K562 (cell line): ENCODE measurements at regions not wholly inside any gene's neighbourhood (a gene's known extent, or its start where the extent isn't known, plus 50 kb on each side); places are given as distances from the start of the nearest gene placed in this dataset.

Experiments used
- ATAC-seq: fragments of 200-7000 bp; cut with Tn5 transposase; 3 replicates; pipeline ENCODE4 v1.9.1; 2020; ENCODE audit warnings: moderate library complexity
- BruUV-seq: library from RNA; stranded (reverse); fragments of 400-500 nt; replicated peaks from 2 replicates; lab custom pipeline; 2021; lab: Mats Ljungman, UMichigan
- CTCF ChIA-PET: fragments of 300-600 bp; formaldehyde crosslinking; extraction: SDS; loops from one replicate; lab custom pipeline; 2021; ENCODE audit warnings: low intra/inter-chr PET ratio; lab: Yijun Ruan, JAX
- POLR2A ChIA-PET: fragments of 300-600, 350-650 bp; sonication (Branson Sonifier 250); formaldehyde crosslinking; extraction: SDS; loops from one replicate; lab custom pipeline; 2021; ENCODE audit warnings: antibody characterized with exemption, inconsistent platforms; lab: Yijun Ruan, JAX
- DNase-seq, 4 experiments: peaks; one replicate each; pipeline versions ENCODE4 v3.0.0 to v3.0.0-alpha.2; 2011 to 2018; ENCODE audit warnings: low spot score in 3 of 4, mixed read lengths in 3 of 4; ENCODE audit errors: extremely low read depth in 1 of 4
- FAIRE-seq: peaks from 2 replicates; lab custom pipeline; 2011; peaks lifted over from hg19 to GRCh38; lab: Jason Lieb, UNC
- H2AFZ ChIP-seq: 2 replicates; pipeline ENCODE4 v1.6.0; 2011; ENCODE audit warnings: low read depth, low read length, control low read depth, inconsistent platforms
- H3K27ac ChIP-seq: fragments of 200-600 bp; 3 replicates; pipeline ENCODE4 v1.8.0; 2011; ENCODE audit warnings: low read depth, mild to moderate bottlenecking, control low read depth, inconsistent platforms, low read length, moderate library complexity, mixed read lengths; ENCODE audit errors: extremely low read depth
- H3K27me3 ChIP-seq, 2 experiments: fragments of 300-600 bp in 1 of 2; 2 replicates in 1 of 2; 3 replicates in 1 of 2; pipeline versions ENCODE4 v1.6.0 to v1.8.0; 2011; ENCODE audit warnings: inconsistent platforms in 2 of 2, low read length in 2 of 2, mild to moderate bottlenecking in 1 of 2, mixed read lengths in 1 of 2, moderate library complexity in 1 of 2; ENCODE audit not compliant: control insufficient read depth in 2 of 2, insufficient read depth in 2 of 2
- H3K36me3 ChIP-seq: fragments of 300-600 bp; 3 replicates; pipeline ENCODE4 v1.8.0; 2011; ENCODE audit warnings: mild to moderate bottlenecking, low read length, inconsistent platforms; ENCODE audit not compliant: control insufficient read depth, insufficient read depth
- H3K4me1 ChIP-seq, 2 experiments: fragments of 200-600 bp in 1 of 2; replicated peaks in 1 of 2; 2 replicates in 1 of 2; 3 replicates in 1 of 2; pipeline versions ENCODE4 v1.5.1 to v1.8.0; 2011; ENCODE audit warnings: inconsistent platforms in 2 of 2, low read length in 2 of 2, mild to moderate bottlenecking in 1 of 2, mixed read lengths in 1 of 2, moderate library complexity in 1 of 2; ENCODE audit not compliant: control insufficient read depth in 2 of 2, insufficient read depth in 2 of 2
- H3K4me2 ChIP-seq: 2 replicates; pipeline ENCODE4 v1.6.1; 2011; ENCODE audit warnings: low read length, control low read depth, inconsistent platforms, mixed read lengths; ENCODE audit not compliant: insufficient read depth
- H3K4me3 ChIP-seq: fragments of 200-600 bp; sonication (generic), shearing (Covaris generic); 2 replicates; pipeline ENCODE4 v1.5.1; 2016; ENCODE audit warnings: control low read depth, inconsistent platforms
- H3K79me2 ChIP-seq: fragments of 200-600 bp; 3 replicates; pipeline ENCODE4 v1.8.0; 2011; ENCODE audit warnings: low read length, inconsistent platforms; ENCODE audit not compliant: control insufficient read depth, insufficient read depth
- H3K9ac ChIP-seq, 2 experiments: 2 replicates each; pipeline versions ENCODE4 v1.6.0 to v1.6.1; 2011; ENCODE audit warnings: low read depth in 2 of 2, low read length in 2 of 2, control low read depth in 1 of 2, inconsistent platforms in 1 of 2, mild to moderate bottlenecking in 1 of 2, mixed read lengths in 1 of 2; ENCODE audit not compliant: insufficient read depth in 1 of 2
- H3K9me1 ChIP-seq: one replicate; pipeline ENCODE4 v1.6.0; 2011; ENCODE audit warnings: inconsistent platforms, mild to moderate bottlenecking, low read length, moderate library complexity; ENCODE audit not compliant: control insufficient read depth, insufficient read depth
- H3K9me3 ChIP-seq: replicated peaks from 2 replicates; pipeline ENCODE4 v1.5.1; 2011; ENCODE audit warnings: low read depth, low read length, inconsistent platforms; ENCODE audit not compliant: control insufficient read depth, insufficient read depth
- H4K20me1 ChIP-seq: replicated peaks from 2 replicates; pipeline ENCODE4 v1.6.1; 2011; ENCODE audit warnings: low read length, inconsistent platforms, mixed read lengths; ENCODE audit not compliant: control insufficient read depth, insufficient read depth
- E2F8 ChIP-seq: fragments of 450-650 bp; IDR thresholded peaks from 2 replicates; pipeline ENCODE4 v1.7.1; 2018; ENCODE audit warnings: mild to moderate bottlenecking, low read depth; ENCODE audit not compliant: partially characterized antibody
- FOXP1 ChIP-seq: sonication (generic); formaldehyde crosslinking; IDR thresholded peaks from 2 replicates; pipeline ENCODE4 v1.8.0; 2022; ENCODE audit warnings: mild to moderate bottlenecking, missing genetic modification reagents
- MEIS2 ChIP-seq: fragments of 450-650 bp; IDR thresholded peaks from 2 replicates; pipeline ENCODE4 v1.6.1; 2014; ENCODE audit warnings: mild to moderate bottlenecking; ENCODE audit not compliant: partially characterized antibody
- MTA2 ChIP-seq: fragments of 450-650 bp; IDR thresholded peaks from 2 replicates; pipeline ENCODE4 v1.6.1; 2016; ENCODE audit warnings: low read depth
- PHF8 ChIP-seq: fragments of 200-600 bp; sonication (generic); IDR thresholded peaks from 2 replicates; pipeline ENCODE4 v1.6.1; 2012; ENCODE audit warnings: mixed run types, mild to moderate bottlenecking, inconsistent platforms, low read length, moderate library complexity, borderline replicate concordance
- POLR2AphosphoS5 ChIP-seq: IDR thresholded peaks from 2 replicates; pipeline ENCODE4 v1.6.1; 2011; ENCODE audit warnings: mild to moderate bottlenecking, low read depth, low read length, moderate library complexity; ENCODE audit not compliant: control insufficient read depth, insufficient read depth
- POLR2G ChIP-seq: fragments of 200-400 bp; formaldehyde crosslinking; IDR thresholded peaks from 2 replicates; pipeline ENCODE4 v1.6.1; 2017; ENCODE audit warnings: low read depth, mild to moderate bottlenecking, antibody characterized with exemption, low read length, moderate library complexity
- POLR3G ChIP-seq: IDR thresholded peaks from 2 replicates; pipeline ENCODE4 v1.6.1; 2011; ENCODE audit not compliant: insufficient read length, insufficient replicate concordance; ENCODE audit errors: extremely low read depth
- THRA ChIP-seq: fragments of 450-650 bp; IDR thresholded peaks from 2 replicates; pipeline ENCODE4 v1.6.1; 2017; ENCODE audit warnings: mild to moderate bottlenecking, moderate library complexity
- ZKSCAN3 ChIP-seq: fragments of 250-450 bp; sonication (Bioruptor Pico); IDR thresholded peaks from 2 replicates; pipeline ENCODE4 v1.4.0; 2020
- ZNF124 ChIP-seq: sonication (generic); formaldehyde crosslinking; IDR thresholded peaks from 2 replicates; pipeline ENCODE4 v1.8.1; 2022; ENCODE audit warnings: missing genetic modification reagents
- ZNF3 ChIP-seq: fragments of 250-450 bp; sonication (Bioruptor Pico); IDR thresholded peaks from 2 replicates; pipeline ENCODE4 v1.5.0; 2021; ENCODE audit warnings: mild to moderate bottlenecking, moderate library complexity
- WGBS: fragments of 100-300 bp; shearing (Covaris generic); methylation state at CpG from one replicate; pipeline ENCODE4 v1.1.6; 2016; ENCODE audit warnings: low coverage, mixed read lengths; ENCODE audit not compliant: insufficient coverage; ENCODE audit errors: missing lambda C conversion rate; 5-methylcytosine and 5-hydroxymethylcytosine counted together
- in situ Hi-C: fragments of 300-500 bp; cut with MboI; formaldehyde crosslinking; loops from 4 replicates; pipeline ENCODE4 v1.15.0; 2018; ENCODE audit warnings: inconsistent platforms, mixed read lengths
- intact Hi-C: fragments of 100-400 bp; cut with micrococcal nuclease; formaldehyde crosslinking; loops from 2 replicates; pipeline ENCODE4 v1.14.2; 2022

GRCh38 chr13:62176051-62176450, 760.4 kb upstream of the PCDH20 start:
- in situ Hi-C loops (no loop called here), intact Hi-C loops (no loop called here)
- H3K9me1 ChIP-seq = no peaks in the 10 kb centered on the region
- TF ChIP-seq ZNF124 (no peak), ZNF3 (CRISPR knock-in tag) (no peak), POLR3G (no peak), ZKSCAN3 (CRISPR knock-in tag) (no peak), POLR2G (no peak), MTA2 (no peak)
- no peak overlapping the region for H3K4me2 ChIP-seq
- H3K4me1 ChIP-seq = no peaks in the 10 kb centered on the region
- no TSS peak for BruUV-seq
- no peak overlapping the region for H3K9ac ChIP-seq
- H3K79me2 ChIP-seq = no peaks in the 10 kb centered on the region
- no peaks in the 10 kb centered on the region for H4K20me1 ChIP-seq
- ATAC-seq = no peak
- no peak for DNase-seq
- no peak overlapping the region for H3K4me3 ChIP-seq
- no peak for FAIRE-seq
- H3K27me3 ChIP-seq = no peaks in the 10 kb centered on the region
- ChIA-PET CTCF (no interaction called here), POLR2A (no interaction called here)
- H3K27ac ChIP-seq = no peak overlapping the region
- H3K9me3 ChIP-seq = no peaks in the 10 kb centered on the region
- H3K36me3 ChIP-seq = no peaks in the 10 kb centered on the region
- H2AFZ ChIP-seq = no peak overlapping the region
- WGBS = 0% methylated on average over 3 of the region's 3 CpGs

- no peak overlapping the region for H3K4me2 ChIP-seq
- H3K4me1 ChIP-seq = no peaks in the 10 kb centered on the region
- no peaks in the 10 kb centered on the region for H4K20me1 ChIP-seq
- no peaks in the 10 kb centered on the region for H3K9me1 ChIP-seq
- no peaks in the 10 kb centered on the region for H3K9me3 ChIP-seq
- ATAC-seq = no peak
- POLR2A ChIA-PET = no interaction called here
- H3K27me3 ChIP-seq = no peaks in the 10 kb centered on the region
- no peak overlapping the region for H3K4me3 ChIP-seq
- DNase-seq = no peak
- H3K36me3 ChIP-seq = no peaks in the 10 kb centered on the region
- no peak overlapping the region for H3K9ac ChIP-seq
- BruUV-seq = no TSS peak
- in situ Hi-C loops = no loop called here
- no peak overlapping the region for H2AFZ ChIP-seq
- intact Hi-C loops = no loop called here
- H3K79me2 ChIP-seq = no peaks in the 10 kb centered on the region
- no peak overlapping the region for H3K27ac ChIP-seq
- CTCF ChIA-PET = no interaction called here
- FAIRE-seq = no peak
- TF ChIP-seq E2F8 = no peak
- no peak for TF ChIP-seq THRA
- TF ChIP-seq PHF8 = no peak
- no peak for TF ChIP-seq POLR2AphosphoS5
- TF ChIP-seq MEIS2 = no peak
- TF ChIP-seq FOXP1 = no peak
These were observed 758.3 kb upstream of the PCDH20 start for GRCh38 chr13:62173958-62174357.
